HepG2 (cell line): ENCODE measurements at regions not wholly inside any gene's neighbourhood (a gene's known extent, or its start where the extent isn't known, plus 50 kb on each side); places are given as distances from the start of the nearest gene placed in this dataset.

Experiments used
- ATAC-seq: fragments of 200-7000 bp; cut with Tn5 transposase; 3 replicates; pipeline ENCODE4 v1.9.1; 2020; ENCODE audit warnings: mild to moderate bottlenecking, moderate library complexity
- BruUV-seq: library from RNA; stranded (reverse); fragments of 400-500 nt; replicated peaks from 2 replicates; lab custom pipeline; 2021; lab: Mats Ljungman, UMichigan
- CTCF ChIA-PET: fragments of 300-600 bp; formaldehyde crosslinking; extraction: SDS; loops from one replicate; lab custom pipeline; 2021; ENCODE audit warnings: low total read pairs, inconsistent platforms, low intra/inter-chr PET ratio; lab: Yijun Ruan, JAX
- POLR2A ChIA-PET: fragments of 350-600 bp; sonication (Branson Sonifier 250); formaldehyde crosslinking; loops from one replicate; lab custom pipeline; 2020; ENCODE audit warnings: antibody characterized with exemption, inconsistent platforms; lab: Yijun Ruan, JAX
- DNase-seq: peaks from one replicate; pipeline ENCODE4 v3.0.0-alpha.2; 2015; ENCODE audit warnings: low spot score
- FAIRE-seq: peaks from 3 replicates; lab custom pipeline; 2011; peaks lifted over from hg19 to GRCh38; lab: Jason Lieb, UNC
- H2AFZ ChIP-seq: one replicate; pipeline ENCODE4 v1.6.1; 2011; ENCODE audit warnings: low read length, inconsistent platforms
- H3K27ac ChIP-seq: fragments of 300-600 bp; 3 replicates; pipeline ENCODE4 v1.8.0; 2011; ENCODE audit warnings: mixed run types, mild to moderate bottlenecking, mixed read lengths, low read length, inconsistent platforms; ENCODE audit not compliant: insufficient read depth; ENCODE audit errors: extremely low read length
- H3K27me3 ChIP-seq, 2 experiments: fragments of 200-600 bp in 1 of 2; 2 replicates in 1 of 2; 3 replicates in 1 of 2; pipeline versions ENCODE4 v1.6.0 to v1.8.0; 2011; ENCODE audit warnings: low read length in 2 of 2, mild to moderate bottlenecking in 2 of 2, moderate library complexity in 2 of 2, inconsistent platforms in 1 of 2; ENCODE audit not compliant: insufficient read depth in 2 of 2, control insufficient read depth in 1 of 2
- H3K36me3 ChIP-seq, 2 experiments: fragments of 200-600 bp in 1 of 2; replicated peaks in 1 of 2; 2 replicates in 1 of 2; 3 replicates in 1 of 2; pipeline versions ENCODE4 v1.5.1 to v1.8.0; 2011; ENCODE audit warnings: low read length in 2 of 2, inconsistent platforms in 1 of 2; ENCODE audit not compliant: insufficient read depth in 2 of 2, control insufficient read depth in 1 of 2
- H3K4me1 ChIP-seq: 2 replicates; pipeline ENCODE4 v1.5.1; 2012; ENCODE audit warnings: low read length, inconsistent platforms; ENCODE audit not compliant: insufficient read depth
- H3K4me2 ChIP-seq: 2 replicates; pipeline ENCODE4 v1.6.0; 2011; ENCODE audit warnings: low read depth, low read length, inconsistent platforms
- H3K4me3 ChIP-seq, 3 experiments: fragments of 200-600 bp in 1 of 3; sonication (generic), shearing (Covaris generic) in 1 of 3; replicated peaks in 1 of 3; 2 replicates each; pipeline ENCODE4 v1.5.1; 2011 to 2016; ENCODE audit warnings: low read length in 3 of 3, inconsistent platforms in 2 of 3, low read depth in 2 of 3, mild to moderate bottlenecking in 2 of 3, control low read depth in 1 of 3, mixed read lengths in 1 of 3; ENCODE audit not compliant: insufficient read depth in 1 of 3
- H3K79me2 ChIP-seq: one replicate; pipeline ENCODE4 v1.6.1; 2011; ENCODE audit warnings: low read length, inconsistent platforms; ENCODE audit not compliant: insufficient read depth
- H3K9ac ChIP-seq: 2 replicates; pipeline ENCODE4 v1.6.0; 2011; ENCODE audit warnings: mild to moderate bottlenecking, low read depth, low read length, inconsistent platforms; ENCODE audit not compliant: insufficient read depth
- H3K9me3 ChIP-seq: 2 replicates; pipeline ENCODE4 v1.5.1; 2012; ENCODE audit warnings: mild to moderate bottlenecking, low read length
- H4K20me1 ChIP-seq: 2 replicates; pipeline ENCODE4 v1.6.0; 2011; ENCODE audit warnings: inconsistent platforms, mild to moderate bottlenecking, low read length, moderate library complexity; ENCODE audit not compliant: insufficient read depth
- DR1 ChIP-seq: sonication (generic); formaldehyde crosslinking; IDR thresholded peaks from 2 replicates; pipeline ENCODE4 v1.8.0; 2021; ENCODE audit warnings: mild to moderate bottlenecking, missing genetic modification reagents, inconsistent platforms
- FOXC1 ChIP-seq: sonication (generic); formaldehyde crosslinking; IDR thresholded peaks from 2 replicates; pipeline ENCODE4 v1.8.0; 2022; ENCODE audit warnings: mild to moderate bottlenecking, missing genetic modification reagents, borderline replicate concordance
- FOXO1 ChIP-seq: sonication (generic); formaldehyde crosslinking; IDR thresholded peaks from 2 replicates; pipeline ENCODE4 v1.4.0; 2020; ENCODE audit warnings: missing genetic modification reagents
- KDM2A ChIP-seq: sonication (generic); formaldehyde crosslinking; IDR thresholded peaks from 2 replicates; pipeline ENCODE4 v1.4.0; 2020; ENCODE audit warnings: low read depth, missing genetic modification reagents, borderline replicate concordance
- NFE2L1 ChIP-seq: sonication (generic); formaldehyde crosslinking; IDR thresholded peaks from 2 replicates; pipeline ENCODE4 v1.4.0; 2020; ENCODE audit warnings: missing genetic modification reagents, mild to moderate bottlenecking, borderline replicate concordance
- NKX3-1 ChIP-seq: sonication (generic); formaldehyde crosslinking; IDR thresholded peaks from 2 replicates; pipeline ENCODE4 v1.5.0; 2020; ENCODE audit warnings: missing genetic modification reagents
- PCBP1 ChIP-seq: fragments of 200-400 bp; formaldehyde crosslinking; IDR thresholded peaks from 2 replicates; pipeline ENCODE4 v1.6.1; 2017; ENCODE audit warnings: mild to moderate bottlenecking, low read depth, low read length, borderline replicate concordance
- RBM22 ChIP-seq: fragments of 200-400 bp; formaldehyde crosslinking; optimal IDR thresholded peaks from 2 replicates; pipeline ENCODE3; 2017; ENCODE audit warnings: mild to moderate bottlenecking, low read length, moderate library complexity
- SKI ChIP-seq: fragments of 450-650 bp; IDR thresholded peaks from one replicate; pipeline ENCODE4 v1.6.1; 2018; ENCODE audit warnings: mild to moderate bottlenecking; ENCODE audit not compliant: partially characterized antibody
- SRF ChIP-seq: IDR thresholded peaks from 2 replicates; pipeline ENCODE4 v1.6.1; 2011; ENCODE audit warnings: mild to moderate bottlenecking, low read depth, low read length, moderate library complexity
- SSRP1 ChIP-seq: IDR thresholded peaks from 2 replicates; pipeline ENCODE4 v1.6.1; 2016; ENCODE audit warnings: control low read depth
- TFDP2 ChIP-seq: sonication (generic); formaldehyde crosslinking; IDR thresholded peaks from 2 replicates; pipeline ENCODE4 v1.4.0; 2020; ENCODE audit warnings: missing genetic modification reagents
- ZNF10 ChIP-seq: sonication (generic); formaldehyde crosslinking; IDR thresholded peaks from 2 replicates; pipeline ENCODE4 v1.4.0; 2020; ENCODE audit warnings: mild to moderate bottlenecking, low read depth, missing genetic modification reagents, borderline replicate concordance
- ZNF101 ChIP-seq: sonication (generic); formaldehyde crosslinking; IDR thresholded peaks from 2 replicates; pipeline ENCODE4 v1.4.0; 2020; ENCODE audit warnings: mild to moderate bottlenecking, low read depth, missing genetic modification reagents, borderline replicate concordance
- ZNF160 ChIP-seq: sonication (generic); formaldehyde crosslinking; IDR thresholded peaks from 2 replicates; pipeline ENCODE4 v1.8.0; 2022; ENCODE audit warnings: mild to moderate bottlenecking, inconsistent platforms, missing genetic modification reagents
- ZNF280D ChIP-seq: sonication (generic); formaldehyde crosslinking; IDR thresholded peaks from 2 replicates; pipeline ENCODE4 v1.5.1; 2020; ENCODE audit warnings: mild to moderate bottlenecking, missing genetic modification reagents
- ZNF569 ChIP-seq: sonication (generic); formaldehyde crosslinking; IDR thresholded peaks from 2 replicates; pipeline ENCODE4 v1.5.0; 2020; ENCODE audit warnings: mild to moderate bottlenecking, missing genetic modification reagents, moderate library complexity, borderline replicate concordance
- ZNF691 ChIP-seq: sonication (generic); formaldehyde crosslinking; IDR thresholded peaks from 2 replicates; pipeline ENCODE4 v1.4.0; 2020; ENCODE audit warnings: missing genetic modification reagents, low read depth, mild to moderate bottlenecking, borderline replicate concordance
- ZNF740 ChIP-seq: sonication (generic); formaldehyde crosslinking; IDR thresholded peaks from 2 replicates; pipeline ENCODE4 v1.4.0; 2020; ENCODE audit warnings: missing genetic modification reagents
- WGBS: methylation state at CpG from one replicate; pipeline ENCODE4 v1.1.6; 2017; ENCODE audit warnings: low lambda C conversion rate; 5-methylcytosine and 5-hydroxymethylcytosine counted together
- in situ Hi-C: cut with HindIII; loops from 2 replicates; pipeline ENCODE4 v1.10.0; 2017; ENCODE audit warnings: low pct_unique_long_range_greater_than_20kb; ENCODE audit not compliant: extremely low pct_ligation_motif_present
- intact Hi-C: fragments of 100-400 bp; cut with micrococcal nuclease; formaldehyde crosslinking; loops from one replicate; pipeline ENCODE4 v1.10.0; 2022; ENCODE audit not compliant: unreplicated experiment

GRCh38 chr11:90753546-90753945 is 530.7 kb upstream of the CHORDC1 start:
- in situ Hi-C loops = no loop called here
- Histone ChIP-seq H2AFZ (no peak overlapping the region), H3K27ac (no peak overlapping the region), H3K9me3 (peaks cover 22% of the 10 kb centered on the region), H3K79me2 (no peaks in the 10 kb centered on the region), H3K4me3 (no peak overlapping the region), H3K4me2 (no peak overlapping the region), H4K20me1 (no peaks in the 10 kb centered on the region), H3K9ac (no peak overlapping the region), H3K4me1 (no peaks in the 10 kb centered on the region), H3K27me3 (no peaks in the 10 kb centered on the region), H3K36me3 (no peaks in the 10 kb centered on the region)
- intact Hi-C loops = no loop called here
- POLR2A ChIA-PET = no interaction called here
- BruUV-seq = no TSS peak
- no peak for DNase-seq
- CTCF ChIA-PET = no interaction called here
- ATAC-seq = no peak
- no peak for FAIRE-seq
- WGBS = 15% methylated on average over 1 of the region's 1 CpG
- no peak for TF ChIP-seq RBM22
- no peak for TF ChIP-seq SSRP1 (CRISPR knock-in tag)
- no peak for TF ChIP-seq PCBP1
- no peak for TF ChIP-seq FOXC1
- TF ChIP-seq FOXO1 (CRISPR knock-in tag) = no peak
- TF ChIP-seq SKI = no peak
- TF ChIP-seq ZNF691 = no peak
- TF ChIP-seq ZNF569 (CRISPR knock-in tag) = no peak
- no peak for TF ChIP-seq DR1 (CRISPR knock-in tag)
- TF ChIP-seq ZNF10 = no peak
- no peak for TF ChIP-seq ZNF280D (CRISPR knock-in tag)
- no peak for TF ChIP-seq NFE2L1 (CRISPR knock-in tag)
- no peak for TF ChIP-seq ZNF740
- TF ChIP-seq ZNF160 (CRISPR knock-in tag) = no peak
- TF ChIP-seq SRF = no peak
- TF ChIP-seq NKX3-1 (CRISPR knock-in tag) = no peak
- TF ChIP-seq ZNF101 = no peak
- TF ChIP-seq KDM2A (CRISPR knock-in tag) = no peak
- no peak for TF ChIP-seq TFDP2
